GM18909 (cell line): ENCODE measurements at regions not wholly inside any gene's neighbourhood (a gene's known extent, or its start where the extent isn't known, plus 50 kb on each side); places are given as distances from the start of the nearest gene placed in this dataset.

ENCODE experiments used
- ATAC-seq: cut with Tn5 transposase; IDR thresholded peaks from one replicate; pipeline ENCODE4 v1.9.1; 2021; ENCODE audit warnings: mild to moderate bottlenecking; ENCODE audit not compliant: unreplicated experiment, poor library complexity

GRCh38 chr3:72015463-72015862 lies 230.5 kb upstream of the PROK2 start:
- ATAC-seq: no peak

- ATAC-seq: no peak
Observed at GRCh38 chr3:72013084-72013483, 228.1 kb upstream of the PROK2 start.

GRCh38 chr3:72012363-72012762 lies 227.4 kb upstream of the PROK2 start:
- no peak for ATAC-seq

- ATAC-seq: no peak
Observed at GRCh38 chr3:72011485-72011884, 226.5 kb upstream of the PROK2 start.

- no peak for ATAC-seq
Observed at GRCh38 chr3:72009851-72010443, 225.0 kb upstream of the PROK2 start.

GRCh38 chr3:72008226-72008996 lies 223.5 kb upstream of the PROK2 start:
- no peak for ATAC-seq

GRCh38 chr3:72006631-72007556 lies 221.9 kb upstream of the PROK2 start:
- ATAC-seq: no peak

- no peak for ATAC-seq
Observed at GRCh38 chr3:72004749-72005292, 219.9 kb upstream of the PROK2 start.

- no peak for ATAC-seq
Observed at GRCh38 chr3:72003936-72004335, 219.0 kb upstream of the PROK2 start.

- ATAC-seq: no peak
Observed at GRCh38 chr3:72001758-72002157, 216.8 kb upstream of the PROK2 start.

- no peak for ATAC-seq
Observed at GRCh38 chr3:71998995-71999673, 214.2 kb upstream of the PROK2 start.

GRCh38 chr3:71997066-71997653 lies 212.2 kb upstream of the PROK2 start:
- ATAC-seq: no peak

- no peak for ATAC-seq
Observed at GRCh38 chr3:71994906-71995305, 210.0 kb upstream of the PROK2 start.

- ATAC-seq: no peak
Observed at GRCh38 chr3:71994203-71994602, 209.3 kb upstream of the PROK2 start.

GRCh38 chr3:71991681-71992080 lies 206.7 kb upstream of the PROK2 start:
- no peak for ATAC-seq

GRCh38 chr3:71991046-71991445 lies 206.1 kb upstream of the PROK2 start:
- ATAC-seq: no peak

GRCh38 chr3:71990545-71990944 lies 205.6 kb upstream of the PROK2 start:
- ATAC-seq: no peak

- no peak for ATAC-seq
Observed at GRCh38 chr3:71989165-71989564, 204.2 kb upstream of the PROK2 start.

GRCh38 chr3:71987828-71988227 lies 202.9 kb upstream of the PROK2 start:
- no peak for ATAC-seq
